ENCODE measurements at regions not wholly inside any gene's neighbourhood (a gene's known extent, or its start where the extent isn't known, plus 50 kb on each side); places are given as distances from the start of the nearest gene placed in this dataset.
"Not testable (repeated sequence)": the region's sequence is repeated elsewhere in the genome, so short reads cannot be mapped to it uniquely, and the experiment has no call there.

DNA sequence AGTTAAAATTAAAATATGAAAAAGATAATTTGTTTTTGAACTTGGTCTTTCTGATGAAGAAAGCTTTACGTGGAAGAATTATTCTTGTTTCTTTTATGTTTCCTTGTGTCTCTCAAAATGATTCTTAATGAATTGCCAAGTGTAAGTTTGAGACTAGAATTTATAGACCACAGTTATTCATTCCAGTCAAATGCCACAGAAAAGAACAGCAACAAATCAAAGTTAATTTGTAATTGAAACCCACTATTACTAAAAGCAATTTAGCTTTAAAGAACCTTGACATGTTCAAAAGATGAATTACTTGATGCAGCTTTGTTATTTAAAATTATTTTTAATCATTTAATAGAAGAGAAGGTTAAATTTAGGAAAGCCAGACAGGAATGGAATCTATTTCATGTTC lies 1277.7 kb upstream of the NUDT12 start:
- H3K9me3 ChIP-seq, result no peaks in the 10 kb centered on the region
- no peaks in the 10 kb centered on the region for H3K27me3 ChIP-seq
- DNase-seq, result no peak
- H3K27ac ChIP-seq, result no peak overlapping the region
- WGBS, 5 donors, result 63 to 80% (median 76%) methylated on average over 1 of the region's 1 CpG
- TF ChIP-seq EP300 (IDR thresholded peaks at IDR 0.05) (no peak), POLR2A (IDR thresholded peaks at IDR 0.05) (no peak), POLR2AphosphoS5 (IDR thresholded peaks at IDR 0.05) (no peak)
- TF ChIP-seq, protein P1, sequence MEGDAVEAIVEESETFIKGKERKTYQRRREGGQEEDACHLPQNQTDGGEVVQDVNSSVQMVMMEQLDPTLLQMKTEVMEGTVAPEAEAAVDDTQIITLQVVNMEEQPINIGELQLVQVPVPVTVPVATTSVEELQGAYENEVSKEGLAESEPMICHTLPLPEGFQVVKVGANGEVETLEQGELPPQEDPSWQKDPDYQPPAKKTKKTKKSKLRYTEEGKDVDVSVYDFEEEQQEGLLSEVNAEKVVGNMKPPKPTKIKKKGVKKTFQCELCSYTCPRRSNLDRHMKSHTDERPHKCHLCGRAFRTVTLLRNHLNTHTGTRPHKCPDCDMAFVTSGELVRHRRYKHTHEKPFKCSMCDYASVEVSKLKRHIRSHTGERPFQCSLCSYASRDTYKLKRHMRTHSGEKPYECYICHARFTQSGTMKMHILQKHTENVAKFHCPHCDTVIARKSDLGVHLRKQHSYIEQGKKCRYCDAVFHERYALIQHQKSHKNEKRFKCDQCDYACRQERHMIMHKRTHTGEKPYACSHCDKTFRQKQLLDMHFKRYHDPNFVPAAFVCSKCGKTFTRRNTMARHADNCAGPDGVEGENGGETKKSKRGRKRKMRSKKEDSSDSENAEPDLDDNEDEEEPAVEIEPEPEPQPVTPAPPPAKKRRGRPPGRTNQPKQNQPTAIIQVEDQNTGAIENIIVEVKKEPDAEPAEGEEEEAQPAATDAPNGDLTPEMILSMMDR (IDR thresholded peaks at IDR 0.05), result no peak
- intact Hi-C loops (cut with DNase I; ENCODE audit: low total_unique reads), result no loop called here
- no peak overlapping the region for H3K4me3 ChIP-seq
- H3K36me3 ChIP-seq, result no peaks in the 10 kb centered on the region
- no peaks in the 10 kb centered on the region for H3K4me1 ChIP-seq

DNA sequence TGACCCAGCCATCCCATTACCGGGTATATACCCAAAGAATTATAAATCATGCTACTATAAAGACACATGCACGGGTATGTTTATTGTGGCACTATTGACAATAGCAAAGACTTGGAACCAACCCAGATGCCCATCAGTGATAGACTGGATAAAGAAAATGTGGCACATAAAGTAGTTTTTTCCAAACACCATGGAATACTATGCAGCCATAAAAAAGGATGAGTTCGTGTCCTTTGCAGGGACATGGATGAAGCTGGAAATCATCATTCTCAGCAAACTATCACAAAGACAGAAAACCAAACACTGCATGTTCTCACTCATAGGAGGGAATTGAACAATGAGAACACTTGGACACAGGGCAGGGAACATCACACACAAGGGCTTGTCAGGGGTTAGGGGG lies 1268.9 kb upstream of the NUDT12 start:
- peaks cover 0 to 11% (median 0%) of the 10 kb centered on the region in 4 donors for H3K9me3 ChIP-seq
- H3K4me3 ChIP-seq; H3K4me1 ChIP-seq; H3K27me3 ChIP-seq; DNase-seq; H3K36me3 ChIP-seq; H3K27ac ChIP-seq; intact Hi-C loops (cut with DNase I; ENCODE audit: low total_unique reads): not testable (repeated sequence)
- WGBS, 5 donors, result 90 to 94% (median 93%) methylated on average over 3 of the region's 3 CpGs

DNA sequence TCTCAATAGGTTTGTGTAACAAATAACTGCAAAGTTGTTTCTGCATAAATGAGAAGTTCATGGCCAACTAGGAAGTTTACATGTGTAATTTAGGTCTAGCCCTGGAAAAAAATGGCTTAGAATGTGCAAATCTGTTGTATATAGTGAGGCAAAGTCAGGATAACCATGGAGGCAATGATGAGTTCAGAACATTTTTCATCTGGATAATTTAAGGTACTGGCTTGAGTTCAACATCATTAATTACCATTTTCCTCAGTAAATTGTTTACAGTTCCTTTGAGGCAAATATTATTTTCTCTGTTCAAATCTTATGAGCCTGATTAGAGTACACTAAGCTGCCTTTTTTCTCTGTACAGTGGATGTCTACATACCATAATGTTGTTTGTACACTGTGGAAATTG lies 1259.0 kb upstream of the NUDT12 start:
- H3K4me1 ChIP-seq, result no peaks in the 10 kb centered on the region
- no peaks in the 10 kb centered on the region for H3K27me3 ChIP-seq
- no peaks in the 10 kb centered on the region for H3K9me3 ChIP-seq
- peak in 1 of 2 donors; percentile 3 for DNase-seq
- TF ChIP-seq, protein P1 (IDR thresholded peaks at IDR 0.05), result no peak
- TF ChIP-seq EP300 (IDR thresholded peaks at IDR 0.05) (no peak), POLR2A (IDR thresholded peaks at IDR 0.05) (no peak), POLR2AphosphoS5 (IDR thresholded peaks at IDR 0.05) (no peak)
- H3K36me3 ChIP-seq, result no peaks in the 10 kb centered on the region
- intact Hi-C loops (cut with DNase I; ENCODE audit: low total_unique reads), result no loop called here
- no peak overlapping the region for H3K27ac ChIP-seq
- no peak overlapping the region for H3K4me3 ChIP-seq

DNA sequence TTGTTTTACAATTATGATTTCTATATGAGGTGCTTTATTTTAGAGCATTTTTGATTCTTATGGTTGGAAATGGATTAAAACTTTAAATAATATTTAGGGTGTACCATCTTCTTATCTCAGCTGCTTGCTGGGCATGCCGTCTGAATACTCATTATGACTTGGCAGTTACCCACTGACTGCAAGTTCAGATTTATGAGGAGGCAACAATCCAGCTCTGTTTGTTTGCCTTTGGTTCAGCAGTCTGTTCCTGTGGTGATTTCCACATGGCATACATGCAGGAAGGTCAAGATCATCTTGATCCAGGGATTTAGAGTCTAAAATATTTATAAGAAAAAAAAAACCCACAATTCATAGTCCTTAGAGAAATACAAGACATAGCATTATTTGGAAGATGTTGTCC lies 1254.5 kb upstream of the NUDT12 start:
- Histone ChIP-seq H3K4me1 (no peaks in the 10 kb centered on the region), H3K27ac (no peak overlapping the region), H3K4me3 (no peak overlapping the region), H3K36me3 (no peaks in the 10 kb centered on the region), H3K9me3 (no peaks in the 10 kb centered on the region), H3K27me3 (no peaks in the 10 kb centered on the region)
- DNase-seq, result no peak
- TF ChIP-seq, protein P1 (IDR thresholded peaks at IDR 0.05), result no peak
- no peak for TF ChIP-seq POLR2A (IDR thresholded peaks at IDR 0.05)
- no peak for TF ChIP-seq POLR2AphosphoS5 (IDR thresholded peaks at IDR 0.05)
- TF ChIP-seq EP300 (IDR thresholded peaks at IDR 0.05), result no peak
- intact Hi-C loops (cut with DNase I; ENCODE audit: low total_unique reads), result no loop called here
- WGBS, 5 donors, result 21 to 49% (median 29%) methylated on average over 1 of the region's 1 CpG

DNA sequence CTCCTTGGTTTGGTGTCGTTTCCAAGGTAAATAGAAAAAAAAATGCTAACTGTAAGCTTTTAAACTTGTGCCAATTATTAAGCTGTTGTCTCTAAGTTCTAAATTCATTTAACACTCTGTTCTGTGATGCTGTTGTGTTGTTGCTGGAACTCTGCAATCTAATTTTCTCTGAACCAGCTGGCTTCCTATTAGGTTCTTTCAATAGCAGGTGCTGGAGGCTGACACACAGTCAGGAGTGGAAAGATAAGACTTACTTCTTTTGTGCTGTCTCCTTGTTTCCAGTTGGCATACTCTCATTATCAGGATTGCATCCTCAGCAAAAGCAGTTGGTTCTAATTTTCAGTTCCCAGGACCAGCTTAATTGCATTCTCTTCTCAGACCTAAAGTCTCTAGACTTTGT lies 1252.6 kb upstream of the NUDT12 start:
- Histone ChIP-seq H3K4me1 (no peaks in the 10 kb centered on the region), H3K36me3 (no peaks in the 10 kb centered on the region), H3K9me3 (peaks cover 0 to 9% (median under 1%) of the 10 kb centered on the region in 4 donors), H3K27ac (no peak overlapping the region), H3K27me3 (no peaks in the 10 kb centered on the region), H3K4me3 (no peak overlapping the region)
- 10 to 27% (median 22%) methylated on average over 1 of the region's 1 CpG for WGBS, 5 donors
- intact Hi-C loops (cut with DNase I; ENCODE audit: low total_unique reads), result no loop called here
- DNase-seq, result peak in 1 of 2 donors; percentile 8
- TF ChIP-seq, protein P1 (IDR thresholded peaks at IDR 0.05), result no peak
- TF ChIP-seq EP300 (IDR thresholded peaks at IDR 0.05) (no peak), POLR2AphosphoS5 (IDR thresholded peaks at IDR 0.05) (no peak), POLR2A (IDR thresholded peaks at IDR 0.05) (no peak)

Data from stomach (tissue), 8 donors.